ENCODE measurements at regions not wholly inside any gene's neighbourhood (a gene's known extent, or its start where the extent isn't known, plus 50 kb on each side); places are given as distances from the start of the nearest gene placed in this dataset.

DNA sequence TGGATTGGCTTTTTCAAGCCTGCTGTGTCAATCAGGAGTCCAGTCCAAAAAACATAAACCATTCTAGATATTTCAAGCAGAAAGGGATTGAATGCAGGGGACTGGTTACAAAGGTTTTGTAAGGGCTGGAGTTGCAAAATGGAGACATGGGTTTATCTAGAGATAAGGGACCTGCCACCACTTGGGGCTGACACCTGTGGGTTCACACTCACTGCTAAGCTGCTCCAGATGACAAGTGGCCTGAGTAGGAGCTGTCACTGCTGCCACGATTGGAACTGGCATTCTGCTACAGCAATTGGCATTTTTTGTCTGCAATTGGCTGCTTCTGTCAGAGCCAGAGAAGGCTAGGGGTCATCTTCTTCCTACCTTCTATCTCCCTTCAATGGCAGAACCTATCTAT, 66.3 kb upstream of the ZFR start:
- 0 to 4% methylated on average over 1 of the region's 1 CpG for WGBS, 2 experiments (ENCODE audit: insufficient coverage in 1 of 2, insufficient read length in 1 of 2)

DNA sequence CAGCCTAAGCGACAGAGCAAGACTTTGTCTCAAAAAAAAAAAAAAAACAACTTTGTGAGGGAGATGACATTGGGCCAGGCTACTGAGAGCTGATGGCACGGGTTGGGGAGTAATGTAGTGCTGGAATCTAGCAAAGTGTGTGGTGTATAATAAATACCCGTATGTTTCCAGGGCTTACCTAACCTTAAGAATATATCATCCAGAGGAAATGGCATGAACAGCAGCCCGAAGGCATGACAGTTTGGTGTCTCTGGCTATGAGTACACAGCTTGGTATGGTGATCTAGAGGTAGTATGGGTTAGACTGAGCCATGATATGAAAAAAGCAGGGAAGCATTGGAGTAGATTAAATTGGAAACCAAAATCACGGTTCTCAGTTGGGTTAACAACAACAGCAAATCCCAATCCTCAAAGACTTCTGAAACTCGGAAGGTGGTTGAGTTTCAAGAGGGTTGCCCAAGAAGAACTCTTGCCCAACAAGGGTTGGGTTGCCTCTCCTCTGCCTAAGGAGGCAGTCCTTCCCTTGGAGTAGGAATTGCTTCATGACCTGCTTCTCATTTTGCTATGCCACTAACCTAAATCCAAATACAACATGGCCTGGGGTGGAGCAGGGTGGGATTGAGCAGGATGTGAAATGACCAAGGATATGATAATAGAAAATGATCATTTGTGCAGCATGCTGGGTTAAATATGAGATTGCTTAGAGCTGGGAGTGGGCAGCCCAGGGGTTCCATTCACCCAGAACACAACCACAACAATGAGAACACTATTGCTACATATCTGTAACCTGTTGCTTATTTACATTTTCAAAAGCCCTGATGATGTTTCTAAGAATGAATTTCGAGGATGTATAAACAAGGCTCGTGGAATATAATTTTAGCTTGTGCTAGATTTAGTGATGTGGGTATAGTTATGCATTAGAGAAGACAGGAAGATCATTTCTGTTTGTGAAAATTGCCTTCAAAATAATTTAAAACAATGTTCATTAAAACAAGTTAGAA, 64.6 kb upstream of the ZFR start:
- H3K27me3 ChIP-seq (ENCODE audit: control insufficient read depth, insufficient read depth, low read length, poor library complexity, severe bottlenecking): peaks cover 27% of the 10 kb centered on the region
- H3K4me1 Mint-ChIP-seq: peaks cover 9% of the 10 kb centered on the region
- no peaks in the 10 kb centered on the region for H3K9me3 Mint-ChIP-seq
- TF ChIP-seq, protein P1, sequence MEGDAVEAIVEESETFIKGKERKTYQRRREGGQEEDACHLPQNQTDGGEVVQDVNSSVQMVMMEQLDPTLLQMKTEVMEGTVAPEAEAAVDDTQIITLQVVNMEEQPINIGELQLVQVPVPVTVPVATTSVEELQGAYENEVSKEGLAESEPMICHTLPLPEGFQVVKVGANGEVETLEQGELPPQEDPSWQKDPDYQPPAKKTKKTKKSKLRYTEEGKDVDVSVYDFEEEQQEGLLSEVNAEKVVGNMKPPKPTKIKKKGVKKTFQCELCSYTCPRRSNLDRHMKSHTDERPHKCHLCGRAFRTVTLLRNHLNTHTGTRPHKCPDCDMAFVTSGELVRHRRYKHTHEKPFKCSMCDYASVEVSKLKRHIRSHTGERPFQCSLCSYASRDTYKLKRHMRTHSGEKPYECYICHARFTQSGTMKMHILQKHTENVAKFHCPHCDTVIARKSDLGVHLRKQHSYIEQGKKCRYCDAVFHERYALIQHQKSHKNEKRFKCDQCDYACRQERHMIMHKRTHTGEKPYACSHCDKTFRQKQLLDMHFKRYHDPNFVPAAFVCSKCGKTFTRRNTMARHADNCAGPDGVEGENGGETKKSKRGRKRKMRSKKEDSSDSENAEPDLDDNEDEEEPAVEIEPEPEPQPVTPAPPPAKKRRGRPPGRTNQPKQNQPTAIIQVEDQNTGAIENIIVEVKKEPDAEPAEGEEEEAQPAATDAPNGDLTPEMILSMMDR (conservative IDR thresholded peaks at IDR 0.05): no peak
- 88 to 94% methylated on average over 6 to 8 of the region's 8 CpGs for WGBS, 2 experiments (ENCODE audit: insufficient coverage in 1 of 2, insufficient read length in 1 of 2)
- H3K4me1 ChIP-seq (ENCODE audit: control insufficient read depth, insufficient read depth, low read length): no peaks in the 10 kb centered on the region
- no peak overlapping the region for H3K27ac ChIP-seq (ENCODE audit: low read depth, low read length)
- no peak overlapping the region for H3K9ac ChIP-seq (ENCODE audit: extremely low read depth, low read length, poor library complexity, severe bottlenecking)
- H3K36me3 ChIP-seq (ENCODE audit: control insufficient read depth, insufficient read depth, low read length): no peaks in the 10 kb centered on the region
- H3K4me3 ChIP-seq (ENCODE audit: low read length): no peak overlapping the region
- H3K36me3 Mint-ChIP-seq (ENCODE audit: low read depth): no peaks in the 10 kb centered on the region
- H3K4me3 Mint-ChIP-seq: no peak overlapping the region
- DNase-seq: no peak
- no peak overlapping the region for H3K27ac Mint-ChIP-seq
- H3K27me3 Mint-ChIP-seq (ENCODE audit: insufficient read depth): peaks cover 63% of the 10 kb centered on the region
- H3K9me3 ChIP-seq (ENCODE audit: control insufficient read depth, low read length): no peaks in the 10 kb centered on the region

More for the DNA sequence above, 66.3 kb upstream of the ZFR start:
- Mint-ChIP-seq H3K4me1 (peaks cover 7% of the 10 kb centered on the region), H3K27ac (no peak overlapping the region), H3K4me3 (no peak overlapping the region), H3K27me3 (ENCODE audit: insufficient read depth) (peaks cover 46% of the 10 kb centered on the region), H3K9me3 (no peaks in the 10 kb centered on the region), H3K36me3 (ENCODE audit: low read depth) (no peaks in the 10 kb centered on the region)
- Histone ChIP-seq H3K4me3 (ENCODE audit: low read length) (no peak overlapping the region), H3K36me3 (ENCODE audit: control insufficient read depth, insufficient read depth, low read length) (no peaks in the 10 kb centered on the region), H3K9ac (ENCODE audit: extremely low read depth, low read length, poor library complexity, severe bottlenecking) (no peak overlapping the region), H3K27ac (ENCODE audit: low read depth, low read length) (no peak overlapping the region), H3K9me3 (ENCODE audit: control insufficient read depth, low read length) (no peaks in the 10 kb centered on the region), H3K27me3 (ENCODE audit: control insufficient read depth, insufficient read depth, low read length, poor library complexity, severe bottlenecking) (peaks cover 9% of the 10 kb centered on the region), H3K4me1 (ENCODE audit: control insufficient read depth, insufficient read depth, low read length) (no peaks in the 10 kb centered on the region)
- TF ChIP-seq, protein P1 (conservative IDR thresholded peaks at IDR 0.05): no peak
- DNase-seq: no peak

DNA sequence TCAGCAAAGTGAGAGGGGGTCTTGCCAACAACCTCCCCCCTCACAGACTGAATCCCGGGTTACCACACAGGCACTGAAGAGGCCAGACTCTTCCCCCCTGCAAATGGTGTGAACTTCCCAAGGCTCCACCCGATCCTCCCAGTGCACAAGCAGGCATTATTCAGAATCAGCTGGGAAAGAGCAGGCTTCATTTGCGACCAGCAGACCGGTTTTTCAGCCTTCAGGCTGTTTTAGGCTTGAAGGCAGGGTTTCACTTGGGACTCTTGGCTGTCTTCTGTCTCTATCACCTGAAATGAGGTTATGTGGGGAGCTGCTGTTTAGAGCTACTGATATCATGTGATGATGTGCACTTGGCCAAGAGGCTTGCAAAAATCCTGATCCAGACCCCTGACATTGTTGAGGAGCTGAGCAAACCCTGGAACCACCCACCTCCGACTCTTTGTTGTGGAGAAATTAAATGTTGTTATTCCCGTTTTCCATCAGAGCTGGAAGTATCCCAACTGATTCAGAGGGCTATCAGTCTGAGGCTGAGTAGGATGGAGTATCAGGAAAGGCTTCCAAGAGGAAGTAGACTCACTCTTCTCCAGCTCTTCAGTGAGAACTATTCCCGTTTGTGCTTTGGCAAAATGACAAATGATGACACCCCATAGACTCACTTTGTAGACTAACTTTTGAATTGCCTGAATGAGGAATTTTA, 63.3 kb upstream of the ZFR start:
- Mint-ChIP-seq H3K27ac (no peak overlapping the region), H3K36me3 (ENCODE audit: low read depth) (no peaks in the 10 kb centered on the region), H3K4me3 (no peak overlapping the region), H3K9me3 (no peaks in the 10 kb centered on the region), H3K27me3 (ENCODE audit: insufficient read depth) (peaks cover 72% of the 10 kb centered on the region), H3K4me1 (peaks cover 9% of the 10 kb centered on the region)
- DNase-seq: no peak
- TF ChIP-seq, protein P1 (conservative IDR thresholded peaks at IDR 0.05): no peak
- H3K27me3 ChIP-seq (ENCODE audit: control insufficient read depth, insufficient read depth, low read length, poor library complexity, severe bottlenecking): peaks cover 35% of the 10 kb centered on the region
- no peak overlapping the region for H3K4me3 ChIP-seq (ENCODE audit: low read length)
- H3K9ac ChIP-seq (ENCODE audit: extremely low read depth, low read length, poor library complexity, severe bottlenecking): no peak overlapping the region
- H3K9me3 ChIP-seq (ENCODE audit: control insufficient read depth, low read length): no peaks in the 10 kb centered on the region
- WGBS, 2 experiments (ENCODE audit: insufficient coverage in 1 of 2, insufficient read length in 1 of 2): 78 to 82% methylated on average over 6 to 7 of the region's 7 CpGs
- H3K4me1 ChIP-seq (ENCODE audit: control insufficient read depth, insufficient read depth, low read length): no peaks in the 10 kb centered on the region
- no peak overlapping the region for H3K27ac ChIP-seq (ENCODE audit: low read depth, low read length)
- no peaks in the 10 kb centered on the region for H3K36me3 ChIP-seq (ENCODE audit: control insufficient read depth, insufficient read depth, low read length)
